ENCODE measurements at regions not wholly inside any gene's neighbourhood (a gene's known extent, or its start where the extent isn't known, plus 50 kb on each side); places are given as distances from the start of the nearest gene placed in this dataset.

DNA sequence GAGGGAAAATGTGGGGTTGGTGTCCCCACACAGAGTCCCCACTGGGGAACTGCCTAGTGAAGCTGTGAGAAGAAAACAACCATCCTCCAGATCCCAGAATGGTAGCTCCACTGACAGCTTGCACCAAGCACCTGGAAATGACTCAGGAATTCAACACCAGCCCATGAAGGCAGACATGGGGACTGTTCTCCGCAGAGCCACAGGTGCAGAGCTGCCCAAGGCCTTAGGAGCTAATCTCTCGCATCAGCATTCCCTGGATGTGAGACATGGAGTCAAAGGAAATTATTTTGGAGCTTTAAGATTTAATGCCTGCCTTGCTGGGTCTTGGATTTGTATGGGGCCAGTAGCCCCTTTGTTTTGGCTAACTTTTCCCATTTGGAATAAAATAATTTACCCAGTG, 367.9 kb downstream of the FAM133A start:
- TF ChIP-seq CTCF (IDR thresholded peaks at IDR 0.05) (no peak), EZH2 (IDR thresholded peaks at IDR 0.05) (no peak)

Data from neural progenitor cell (in vitro differentiated cells).